ENCODE measurements at regions not wholly inside any gene's neighbourhood (a gene's known extent, or its start where the extent isn't known, plus 50 kb on each side); places are given as distances from the start of the nearest gene placed in this dataset.

- Mint-ChIP-seq H3K4me3 (no peak overlapping the region), H3K36me3 (ENCODE audit: low read depth) (no peaks in the 10 kb centered on the region), H3K27ac (no peak overlapping the region), H3K27me3 (ENCODE audit: low read depth) (no peaks in the 10 kb centered on the region), H3K4me1 (ENCODE audit: low read depth) (no peaks in the 10 kb centered on the region), H3K9me3 (ENCODE audit: insufficient read depth) (no peaks in the 10 kb centered on the region)
- ATAC-seq = no peak
- no peak for DNase-seq
- ChIA-PET CTCF (no interaction called here), POLR2A (no interaction called here)
These were observed 277.9 kb upstream of the WWC1 start for GRCh38 chr5:168013546-168013945.

- POLR2A ChIA-PET = no interaction called here
- CTCF ChIA-PET = no interaction called here
- Mint-ChIP-seq H3K9me3 (ENCODE audit: insufficient read depth) (no peaks in the 10 kb centered on the region), H3K27me3 (ENCODE audit: low read depth) (no peaks in the 10 kb centered on the region), H3K4me1 (ENCODE audit: low read depth) (no peaks in the 10 kb centered on the region), H3K4me3 (no peak overlapping the region), H3K27ac (no peak overlapping the region), H3K36me3 (ENCODE audit: low read depth) (no peaks in the 10 kb centered on the region)
- no peak for ATAC-seq
- DNase-seq = no peak
These were observed 276.9 kb upstream of the WWC1 start for GRCh38 chr5:168014433-168015123.

GRCh38 chr5:168015506-168015905 lies 275.9 kb upstream of the WWC1 start:
- H3K27ac Mint-ChIP-seq = no peak overlapping the region
- ATAC-seq (no peak), DNase-seq (no peak)
- H3K9me3 Mint-ChIP-seq (ENCODE audit: insufficient read depth) = no peaks in the 10 kb centered on the region
- no peak overlapping the region for H3K4me3 Mint-ChIP-seq
- H3K27me3 Mint-ChIP-seq (ENCODE audit: low read depth) = no peaks in the 10 kb centered on the region
- no peaks in the 10 kb centered on the region for H3K4me1 Mint-ChIP-seq (ENCODE audit: low read depth)
- CTCF ChIA-PET = no interaction called here
- H3K36me3 Mint-ChIP-seq (ENCODE audit: low read depth) = no peaks in the 10 kb centered on the region
- POLR2A ChIA-PET = no interaction called here

- POLR2A ChIA-PET = no interaction called here
- CTCF ChIA-PET = no interaction called here
- Mint-ChIP-seq H3K4me3 (no peak overlapping the region), H3K4me1 (ENCODE audit: low read depth) (no peaks in the 10 kb centered on the region), H3K36me3 (ENCODE audit: low read depth) (no peaks in the 10 kb centered on the region), H3K27ac (no peak overlapping the region), H3K9me3 (ENCODE audit: insufficient read depth) (no peaks in the 10 kb centered on the region), H3K27me3 (ENCODE audit: low read depth) (no peaks in the 10 kb centered on the region)
- no peak for ATAC-seq
- DNase-seq = no peak
These were observed 274.1 kb upstream of the WWC1 start for GRCh38 chr5:168017313-168017712.

GRCh38 chr5:168019143-168019542 lies 272.3 kb upstream of the WWC1 start:
- ChIA-PET CTCF (no interaction called here), POLR2A (no interaction called here)
- ATAC-seq = no peak

GRCh38 chr5:168020542-168021294 lies 270.7 kb upstream of the WWC1 start:
- Mint-ChIP-seq H3K36me3 (ENCODE audit: low read depth) (no peaks in the 10 kb centered on the region), H3K4me1 (ENCODE audit: low read depth) (no peaks in the 10 kb centered on the region), H3K9me3 (ENCODE audit: insufficient read depth) (no peaks in the 10 kb centered on the region), H3K27me3 (ENCODE audit: low read depth) (no peaks in the 10 kb centered on the region), H3K4me3 (no peak overlapping the region), H3K27ac (no peak overlapping the region)
- ATAC-seq = no peak
- DNase-seq = no peak
- POLR2A ChIA-PET = no interaction called here
- CTCF ChIA-PET = no interaction called here

More at GRCh38 chr5:168019143-168019542, 272.3 kb upstream of the WWC1 start:
- no peaks in the 10 kb centered on the region for H3K9me3 Mint-ChIP-seq (ENCODE audit: insufficient read depth)
- H3K27ac Mint-ChIP-seq = no peak overlapping the region
- H3K4me3 Mint-ChIP-seq = no peak overlapping the region
- DNase-seq = no peak
- H3K4me1 Mint-ChIP-seq (ENCODE audit: low read depth) = no peaks in the 10 kb centered on the region
- H3K36me3 Mint-ChIP-seq (ENCODE audit: low read depth) = no peaks in the 10 kb centered on the region
- no peaks in the 10 kb centered on the region for H3K27me3 Mint-ChIP-seq (ENCODE audit: low read depth)

- POLR2A ChIA-PET = no interaction called here
- Mint-ChIP-seq H3K4me1 (ENCODE audit: low read depth) (no peaks in the 10 kb centered on the region), H3K36me3 (ENCODE audit: low read depth) (no peaks in the 10 kb centered on the region), H3K27ac (no peak overlapping the region), H3K9me3 (ENCODE audit: insufficient read depth) (no peaks in the 10 kb centered on the region), H3K27me3 (ENCODE audit: low read depth) (no peaks in the 10 kb centered on the region), H3K4me3 (no peak overlapping the region)
- CTCF ChIA-PET = no interaction called here
- ATAC-seq (no peak), DNase-seq (no peak)
These were observed 268.8 kb upstream of the WWC1 start for GRCh38 chr5:168022446-168023169.

- Mint-ChIP-seq H3K27me3 (ENCODE audit: low read depth) (no peaks in the 10 kb centered on the region), H3K36me3 (ENCODE audit: low read depth) (no peaks in the 10 kb centered on the region), H3K9me3 (ENCODE audit: insufficient read depth) (no peaks in the 10 kb centered on the region), H3K4me3 (no peak overlapping the region), H3K27ac (no peak overlapping the region), H3K4me1 (ENCODE audit: low read depth) (no peaks in the 10 kb centered on the region)
- ChIA-PET CTCF (no interaction called here), POLR2A (no interaction called here)
- ATAC-seq (no peak), DNase-seq (no peak)
These were observed 268.3 kb upstream of the WWC1 start for GRCh38 chr5:168023191-168023590.

- CTCF ChIA-PET = interaction anchor here (0.6 kb wide), 1 partner anchor 68 kb away, joined by 3 read pairs; no protein-coding TSS in a partner anchor
- POLR2A ChIA-PET = no interaction called here
- H3K36me3 Mint-ChIP-seq (ENCODE audit: low read depth) = no peaks in the 10 kb centered on the region
- no peaks in the 10 kb centered on the region for H3K4me1 Mint-ChIP-seq (ENCODE audit: low read depth)
- DNase-seq (no peak), ATAC-seq (no peak)
- no peaks in the 10 kb centered on the region for H3K27me3 Mint-ChIP-seq (ENCODE audit: low read depth)
- no peak overlapping the region for H3K27ac Mint-ChIP-seq
- no peak overlapping the region for H3K4me3 Mint-ChIP-seq
- H3K9me3 Mint-ChIP-seq (ENCODE audit: insufficient read depth) = no peaks in the 10 kb centered on the region
These were observed 267.1 kb upstream of the WWC1 start for GRCh38 chr5:168024306-168024705.

- no peak overlapping the region for H3K27ac Mint-ChIP-seq
- H3K4me1 Mint-ChIP-seq (ENCODE audit: low read depth) = no peaks in the 10 kb centered on the region
- H3K4me3 Mint-ChIP-seq = no peak overlapping the region
- H3K9me3 Mint-ChIP-seq (ENCODE audit: insufficient read depth) = no peaks in the 10 kb centered on the region
- CTCF ChIA-PET = interaction anchor here (0.7 kb wide), 1 partner anchor 10 kb away, joined by 3 read pairs; no protein-coding TSS in a partner anchor
- POLR2A ChIA-PET = no interaction called here
- DNase-seq = no peak
- no peaks in the 10 kb centered on the region for H3K27me3 Mint-ChIP-seq (ENCODE audit: low read depth)
- ATAC-seq = no peak
- no peaks in the 10 kb centered on the region for H3K36me3 Mint-ChIP-seq (ENCODE audit: low read depth)
These were observed 264.4 kb upstream of the WWC1 start for GRCh38 chr5:168027007-168027406.

- ChIA-PET POLR2A (no interaction called here), CTCF (no interaction called here)
- Mint-ChIP-seq H3K36me3 (ENCODE audit: low read depth) (no peaks in the 10 kb centered on the region), H3K27me3 (ENCODE audit: low read depth) (no peaks in the 10 kb centered on the region), H3K4me1 (ENCODE audit: low read depth) (no peaks in the 10 kb centered on the region), H3K4me3 (no peak overlapping the region), H3K9me3 (ENCODE audit: insufficient read depth) (no peaks in the 10 kb centered on the region), H3K27ac (no peak overlapping the region)
- ATAC-seq = no peak
- no peak for DNase-seq
These were observed 260.5 kb upstream of the WWC1 start for GRCh38 chr5:168030912-168031311.

GRCh38 chr5:168031614-168032013 lies 259.8 kb upstream of the WWC1 start:
- no peaks in the 10 kb centered on the region for H3K36me3 Mint-ChIP-seq (ENCODE audit: low read depth)
- no peaks in the 10 kb centered on the region for H3K4me1 Mint-ChIP-seq (ENCODE audit: low read depth)
- H3K9me3 Mint-ChIP-seq (ENCODE audit: insufficient read depth) = no peaks in the 10 kb centered on the region
- no peak overlapping the region for H3K4me3 Mint-ChIP-seq
- DNase-seq (no peak), ATAC-seq (no peak)
- H3K27ac Mint-ChIP-seq = no peak overlapping the region
- POLR2A ChIA-PET = no interaction called here
- CTCF ChIA-PET = no interaction called here
- no peaks in the 10 kb centered on the region for H3K27me3 Mint-ChIP-seq (ENCODE audit: low read depth)

All from activated CD8-positive, alpha-beta T cell treated with anti-CD3 and anti-CD28 coated beads, Interleukin-2, amount 10 ng/mL, durations not matched to agents 7 days and 5 days (primary cell).